ENCODE measurements at regions not wholly inside any gene's neighbourhood (a gene's known extent, or its start where the extent isn't known, plus 50 kb on each side); places are given as distances from the start of the nearest gene placed in this dataset.

- TF ChIP-seq, protein P1, sequence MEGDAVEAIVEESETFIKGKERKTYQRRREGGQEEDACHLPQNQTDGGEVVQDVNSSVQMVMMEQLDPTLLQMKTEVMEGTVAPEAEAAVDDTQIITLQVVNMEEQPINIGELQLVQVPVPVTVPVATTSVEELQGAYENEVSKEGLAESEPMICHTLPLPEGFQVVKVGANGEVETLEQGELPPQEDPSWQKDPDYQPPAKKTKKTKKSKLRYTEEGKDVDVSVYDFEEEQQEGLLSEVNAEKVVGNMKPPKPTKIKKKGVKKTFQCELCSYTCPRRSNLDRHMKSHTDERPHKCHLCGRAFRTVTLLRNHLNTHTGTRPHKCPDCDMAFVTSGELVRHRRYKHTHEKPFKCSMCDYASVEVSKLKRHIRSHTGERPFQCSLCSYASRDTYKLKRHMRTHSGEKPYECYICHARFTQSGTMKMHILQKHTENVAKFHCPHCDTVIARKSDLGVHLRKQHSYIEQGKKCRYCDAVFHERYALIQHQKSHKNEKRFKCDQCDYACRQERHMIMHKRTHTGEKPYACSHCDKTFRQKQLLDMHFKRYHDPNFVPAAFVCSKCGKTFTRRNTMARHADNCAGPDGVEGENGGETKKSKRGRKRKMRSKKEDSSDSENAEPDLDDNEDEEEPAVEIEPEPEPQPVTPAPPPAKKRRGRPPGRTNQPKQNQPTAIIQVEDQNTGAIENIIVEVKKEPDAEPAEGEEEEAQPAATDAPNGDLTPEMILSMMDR (IDR thresholded peaks at IDR 0.05; ENCODE audit: low read depth, low read length), result no peak
- no peak for TF ChIP-seq EZH2phosphoT487 (IDR thresholded peaks at IDR 0.05; ENCODE audit: low read depth)
Observed at GRCh38 chr2:12641441-12641840, 75.3 kb upstream of the TRIB2 start.
